Upper lobe of left lung (tissue), 6 donors: ENCODE measurements at regions not wholly inside any gene's neighbourhood (a gene's known extent, or its start where the extent isn't known, plus 50 kb on each side); places are given as distances from the start of the nearest gene placed in this dataset.

Experiments
- ATAC-seq, 2 donors: fragments of 200-7000 bp; cut with Tn5 transposase; one replicate each; pipeline ENCODE4 v1.9.1; 2022; ENCODE audit warnings: mild to moderate bottlenecking in 2 of 2, moderate library complexity in 2 of 2; ENCODE audit not compliant: low FRiP score in 2 of 2
- DNase-seq, 2 donors: peaks; one replicate each; pipeline ENCODE4 v3.0.0-alpha.2; 2019 to 2020
- H3K27ac ChIP-seq, 4 donors: fragments of 200-600 bp; sonication (generic); one replicate each; pipeline ENCODE4 v1.5.1; 2016 to 2019
- H3K27me3 ChIP-seq, 4 donors: fragments of 200-600 bp; sonication (generic); one replicate each; pipeline ENCODE4 v1.5.1; 2017 to 2019
- H3K36me3 ChIP-seq, 4 donors: fragments of 200-600 bp; sonication (generic); one replicate each; pipeline ENCODE4 v1.5.1; 2016 to 2019
- H3K4me1 ChIP-seq, 4 donors: fragments of 200-600 bp; sonication (generic); one replicate each; pipeline ENCODE4 v1.5.1; 2018 to 2019
- H3K4me3 ChIP-seq, 4 donors: fragments of 200-600 bp; sonication (generic); one replicate each; pipeline ENCODE4 v1.5.1; 2017 to 2019; ENCODE audit warnings: mild to moderate bottlenecking in 2 of 4, moderate library complexity in 1 of 4
- H3K9me3 ChIP-seq, 4 donors: fragments of 200-600 bp; sonication (generic); one replicate each; pipeline ENCODE4 v1.5.1; 2018 to 2019
- CTCF ChIP-seq, 6 experiments: fragments of 450-650 bp in 4 of 6; fragments of 200-600 bp in 2 of 6; sonication (generic) in 2 of 6; IDR thresholded peaks; one replicate each; pipeline ENCODE4 v1.5.1; 2016 to 2019; ENCODE audit warnings: antibody characterized with exemption in 6 of 6
- EP300 ChIP-seq, 4 donors: sonication (generic); formaldehyde crosslinking; IDR thresholded peaks; one replicate each; pipeline ENCODE4 v1.5.1; 2017; ENCODE audit warnings: antibody characterized with exemption in 4 of 4, control low read depth in 2 of 4
- POLR2A ChIP-seq, 4 donors: fragments of 450-650 bp; IDR thresholded peaks; one replicate each; pipeline ENCODE4 v1.5.1; 2016 to 2017; ENCODE audit warnings: antibody characterized with exemption in 4 of 4, mild to moderate bottlenecking in 2 of 4
- POLR2AphosphoS5 ChIP-seq, 2 donors: sonication (generic); formaldehyde crosslinking; IDR thresholded peaks; one replicate each; pipeline ENCODE4 v1.5.1; 2017; ENCODE audit warnings: antibody characterized with exemption in 2 of 2
- WGBS, 2 donors: methylation state at CpG; one replicate each; pipeline ENCODE4 v1.1.5; 2017 to 2018; 5-methylcytosine and 5-hydroxymethylcytosine counted together
- donor health status: DM: no; HTN: no; CAD: no; lungs with moderate emphysema.
- donor health status: DM: no; HTN: yes; CAD: no; lungs with severe emphysema.

- WGBS, 2 donors = 83 to 85% methylated on average over 2 of the region's 2 CpGs
These were observed 889.8 kb downstream of the CENPC start for GRCh38 chr4:66655505-66655904.

GRCh38 chr4:66653937-66654336 is 891.4 kb downstream of the CENPC start:
- DNase-seq (no peak), ATAC-seq (no peak)
- 52 to 58% methylated on average over 2 of the region's 2 CpGs for WGBS, 2 donors
- Histone ChIP-seq H3K4me3 (no peak overlapping the region), H3K27ac (no peak overlapping the region), H3K4me1 (no peaks in the 10 kb centered on the region), H3K27me3 (no peaks in the 10 kb centered on the region), H3K9me3 (peaks cover 0 to 5% (median 0%) of the 10 kb centered on the region in 4 donors), H3K36me3 (no peaks in the 10 kb centered on the region)
- TF ChIP-seq EP300 (IDR thresholded peaks at IDR 0.05) = no peak
- TF ChIP-seq CTCF (IDR thresholded peaks at IDR 0.05) = no peak
- TF ChIP-seq POLR2AphosphoS5 (IDR thresholded peaks at IDR 0.05) = no peak
- TF ChIP-seq POLR2A (IDR thresholded peaks at IDR 0.05) = no peak

More at GRCh38 chr4:66655505-66655904, 889.8 kb downstream of the CENPC start:
- Histone ChIP-seq H3K36me3 (no peaks in the 10 kb centered on the region), H3K27ac (no peak overlapping the region), H3K27me3 (no peaks in the 10 kb centered on the region), H3K9me3 (peaks cover 0 to 5% (median 0%) of the 10 kb centered on the region in 4 donors), H3K4me1 (no peaks in the 10 kb centered on the region), H3K4me3 (no peak overlapping the region)
- ATAC-seq (no peak), DNase-seq (no peak)
- TF ChIP-seq POLR2AphosphoS5 (IDR thresholded peaks at IDR 0.05) (no peak), EP300 (IDR thresholded peaks at IDR 0.05) (no peak), POLR2A (IDR thresholded peaks at IDR 0.05) (no peak), CTCF (IDR thresholded peaks at IDR 0.05) (no peak)

DNA sequence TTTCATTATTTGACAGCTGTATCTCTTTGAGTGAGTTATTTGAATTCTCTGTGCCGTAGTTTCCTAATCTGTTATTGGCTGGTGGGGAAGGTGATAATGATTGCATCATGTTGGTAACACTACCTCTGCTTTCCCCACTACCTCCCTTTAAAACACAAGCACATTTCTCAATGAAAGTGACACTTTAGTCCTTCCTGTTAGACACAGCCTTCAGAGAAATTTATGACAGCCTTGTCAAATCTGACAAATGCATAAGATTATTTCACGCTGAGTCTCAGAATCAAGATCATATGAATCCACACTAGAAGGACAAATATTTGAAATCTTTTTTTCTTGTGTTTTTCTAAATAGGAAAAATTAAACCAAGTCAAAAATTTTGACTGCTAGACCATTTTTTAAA is 896.1 kb downstream of the CENPC start:
- DNase-seq (no peak), ATAC-seq (no peak)
- no peaks in the 10 kb centered on the region for H3K27me3 ChIP-seq
- H3K36me3 ChIP-seq = no peaks in the 10 kb centered on the region
- H3K27ac ChIP-seq = no peak overlapping the region
- no peak overlapping the region for H3K4me3 ChIP-seq
- WGBS, 2 donors = 81 to 88% methylated on average over 2 of the region's 2 CpGs
- H3K4me1 ChIP-seq = no peaks in the 10 kb centered on the region
- TF ChIP-seq POLR2AphosphoS5 (IDR thresholded peaks at IDR 0.05) = no peak
- no peak for TF ChIP-seq CTCF (IDR thresholded peaks at IDR 0.05)
- no peak for TF ChIP-seq POLR2A (IDR thresholded peaks at IDR 0.05)
- no peak for TF ChIP-seq EP300 (IDR thresholded peaks at IDR 0.05)
- H3K9me3 ChIP-seq = peaks cover 0 to 5% (median 0%) of the 10 kb centered on the region in 4 donors

DNA sequence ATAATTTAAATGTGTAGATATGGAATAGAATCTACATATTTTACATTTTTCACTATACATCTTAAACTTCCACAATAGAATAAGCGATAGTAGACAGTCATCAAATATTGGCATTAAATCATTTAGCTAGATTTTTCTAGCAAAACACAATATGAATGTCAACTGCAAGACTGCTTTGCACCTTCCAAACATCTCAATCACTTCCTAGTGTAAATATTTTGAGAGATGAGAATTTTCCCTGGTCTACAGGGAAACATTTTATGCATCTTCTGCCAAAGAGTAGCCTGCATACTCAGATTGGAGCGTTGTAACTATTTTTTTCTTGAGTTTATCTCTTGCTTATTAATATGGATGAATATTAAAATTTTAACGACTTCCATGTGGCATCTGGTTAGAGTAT is 897.4 kb downstream of the CENPC start:
- no peak for TF ChIP-seq POLR2A (IDR thresholded peaks at IDR 0.05)
- TF ChIP-seq EP300 (IDR thresholded peaks at IDR 0.05) = no peak
- no peak for TF ChIP-seq POLR2AphosphoS5 (IDR thresholded peaks at IDR 0.05)
- TF ChIP-seq CTCF (IDR thresholded peaks at IDR 0.05) = no peak
- DNase-seq = no peak
- H3K36me3 ChIP-seq = no peaks in the 10 kb centered on the region
- peaks cover 0 to 5% (median 0%) of the 10 kb centered on the region in 4 donors for H3K9me3 ChIP-seq
- no peak overlapping the region for H3K27ac ChIP-seq
- H3K27me3 ChIP-seq = no peaks in the 10 kb centered on the region
- no peak overlapping the region for H3K4me3 ChIP-seq
- ATAC-seq = no peak
- H3K4me1 ChIP-seq = no peaks in the 10 kb centered on the region
- 71 to 72% methylated on average over 3 of the region's 3 CpGs for WGBS, 2 donors

DNA sequence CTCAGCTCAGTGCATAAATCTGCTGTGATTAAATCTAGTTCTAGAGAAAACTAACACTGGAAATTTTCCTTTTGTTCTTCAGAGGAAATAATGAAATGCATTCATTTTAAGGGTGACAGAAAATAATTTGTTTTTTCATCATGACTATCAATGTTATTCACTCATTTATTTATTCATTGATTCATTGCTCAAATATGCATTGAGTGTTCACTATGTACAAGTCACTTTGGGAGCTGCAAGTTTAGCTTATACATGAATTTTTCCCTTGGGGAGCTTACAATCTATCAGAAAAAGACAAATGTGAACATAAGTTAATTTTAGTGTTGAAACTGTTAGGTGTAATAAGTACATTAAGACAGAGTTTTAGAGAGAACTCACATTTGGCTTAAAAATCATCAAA is 897.8 kb downstream of the CENPC start:
- TF ChIP-seq POLR2AphosphoS5 (IDR thresholded peaks at IDR 0.05) (no peak), EP300 (IDR thresholded peaks at IDR 0.05) (no peak), CTCF (IDR thresholded peaks at IDR 0.05) (no peak), POLR2A (IDR thresholded peaks at IDR 0.05) (no peak)
- Histone ChIP-seq H3K36me3 (no peaks in the 10 kb centered on the region), H3K4me1 (no peaks in the 10 kb centered on the region), H3K9me3 (peaks cover 0 to 5% (median 0%) of the 10 kb centered on the region in 4 donors), H3K27me3 (no peaks in the 10 kb centered on the region), H3K27ac (no peak overlapping the region), H3K4me3 (no peak overlapping the region)
- DNase-seq (no peak), ATAC-seq (no peak)
